Adrenal gland (tissue), 5 donors: ENCODE measurements at regions not wholly inside any gene's neighbourhood (a gene's known extent, or its start where the extent isn't known, plus 50 kb on each side); places are given as distances from the start of the nearest gene placed in this dataset.

Experiments used
- CTCF ChIP-seq, 6 experiments: fragments of 450-650 bp in 4 of 6; fragments of 200-600 bp in 2 of 6; sonication (generic) in 1 of 6; IDR thresholded peaks; 1 replicate in 5 of 6; 2 replicates in 1 of 6; pipeline versions ENCODE4 v1.5.1 to v1.8.0; 2016 to 2021; ENCODE audit warnings: antibody characterized with exemption in 6 of 6, mild to moderate bottlenecking in 2 of 6, moderate library complexity in 1 of 6
- POLR2A ChIP-seq, 2 donors: fragments of 450-650 bp; IDR thresholded peaks; one replicate each; pipeline ENCODE4 v1.6.1; 2017; ENCODE audit warnings: antibody characterized with exemption in 2 of 2, mild to moderate bottlenecking in 2 of 2, moderate library complexity in 1 of 2
- donor health status: DM: no; HTN: no; CAD: no.

- TF ChIP-seq CTCF (IDR thresholded peaks at IDR 0.05) (no peak), POLR2A (IDR thresholded peaks at IDR 0.05) (no peak)
Observed at GRCh38 chr13:22336460-22336859, 665.6 kb downstream of the FGF9 start.
